Suprapubic skin (tissue), 4 donors: ENCODE measurements at regions not wholly inside any gene's neighbourhood (a gene's known extent, or its start where the extent isn't known, plus 50 kb on each side); places are given as distances from the start of the nearest gene placed in this dataset.

Experiments used
- CTCF ChIP-seq, 2 donors: fragments of 200-600 bp in 1 of 2; fragments of 450-650 bp in 1 of 2; sonication (generic) in 1 of 2; IDR thresholded peaks; one replicate each; pipeline ENCODE4 v1.5.1; 2016 to 2019; ENCODE audit warnings: antibody characterized with exemption in 2 of 2, mild to moderate bottlenecking in 1 of 2, moderate library complexity in 1 of 2
- EP300 ChIP-seq: sonication (generic); formaldehyde crosslinking; IDR thresholded peaks from one replicate; pipeline ENCODE4 v1.6.1; 2017; ENCODE audit warnings: antibody characterized with exemption
- POLR2A ChIP-seq, 2 donors: fragments of 450-650 bp; IDR thresholded peaks; one replicate each; pipeline ENCODE4 v1.6.1; 2017; ENCODE audit warnings: antibody characterized with exemption in 2 of 2, mild to moderate bottlenecking in 2 of 2, moderate library complexity in 2 of 2
- POLR2AphosphoS5 ChIP-seq, 3 donors: sonication (generic); formaldehyde crosslinking; IDR thresholded peaks; one replicate each; pipeline ENCODE4 v1.6.1; 2017; ENCODE audit warnings: antibody characterized with exemption in 3 of 3

GRCh38 chr12:91250273-91250665 lies 67.7 kb upstream of the DCN start:
- TF ChIP-seq POLR2A (IDR thresholded peaks at IDR 0.05): no peak
- TF ChIP-seq POLR2AphosphoS5 (IDR thresholded peaks at IDR 0.05): no peak
- no peak for TF ChIP-seq CTCF (IDR thresholded peaks at IDR 0.05)
- no peak for TF ChIP-seq EP300
